DMS114 treated with DMSO at 0.1 percent for 48 hours (cell line): ENCODE measurements at regions not wholly inside any gene's neighbourhood (a gene's known extent, or its start where the extent isn't known, plus 50 kb on each side); places are given as distances from the start of the nearest gene placed in this dataset.

Experiments
- DNase-seq: peaks from one replicate; lab custom pipeline; 2025; ENCODE audit not compliant: unreplicated experiment; lab: John Stamatoyannopoulos, UW

- no peak for DNase-seq
These were observed 390.1 kb downstream of the ZFHX3 start for GRCh38 chr16:72657791-72658190.

GRCh38 chr16:72657164-72657563 is 390.8 kb downstream of the ZFHX3 start:
- no peak for DNase-seq

GRCh38 chr16:72654535-72654934 is 393.4 kb downstream of the ZFHX3 start:
- DNase-seq, result no peak

- no peak for DNase-seq
These were observed 398.5 kb downstream of the ZFHX3 start for GRCh38 chr16:72649254-72649944.

- DNase-seq, result no peak
These were observed 401.3 kb downstream of the ZFHX3 start for GRCh38 chr16:72646615-72647014.

GRCh38 chr16:72645538-72645937 is 402.4 kb downstream of the ZFHX3 start:
- no peak for DNase-seq

- DNase-seq, result no peak
These were observed 403.0 kb downstream of the ZFHX3 start for GRCh38 chr16:72644911-72645310.

GRCh38 chr16:72639494-72639893 is 408.4 kb downstream of the ZFHX3 start:
- no peak for DNase-seq

GRCh38 chr16:72637306-72637705 is 410.6 kb downstream of the ZFHX3 start:
- DNase-seq, result no peak

GRCh38 chr16:72635694-72636093 is 412.2 kb downstream of the ZFHX3 start:
- no peak for DNase-seq

- DNase-seq, result no peak
These were observed 412.8 kb downstream of the ZFHX3 start for GRCh38 chr16:72635104-72635503.

GRCh38 chr16:72627182-72627896 is 420.6 kb downstream of the ZFHX3 start:
- DNase-seq, result peak; percentile 42

GRCh38 chr16:72626623-72627022 is 421.3 kb downstream of the ZFHX3 start:
- no peak for DNase-seq

- DNase-seq, result no peak
These were observed 426.3 kb downstream of the ZFHX3 start for GRCh38 chr16:72621651-72622050.

- DNase-seq, result no peak
These were observed 427.1 kb downstream of the ZFHX3 start for GRCh38 chr16:72620853-72621252.

- DNase-seq, result no peak
These were observed 427.6 kb downstream of the ZFHX3 start for GRCh38 chr16:72620348-72620747.

GRCh38 chr16:72615856-72616255 is 432.1 kb downstream of the ZFHX3 start:
- DNase-seq, result no peak

GRCh38 chr16:72612718-72613117 is 435.2 kb downstream of the ZFHX3 start:
- DNase-seq, result no peak

- DNase-seq, result no peak
These were observed 435.7 kb downstream of the ZFHX3 start for GRCh38 chr16:72612256-72612655.

- DNase-seq, result no peak
These were observed 438.0 kb upstream of the PMFBP1 start for GRCh38 chr16:72609933-72610332.

GRCh38 chr16:72609066-72609465 is 437.1 kb upstream of the PMFBP1 start:
- DNase-seq, result no peak

- DNase-seq, result no peak
These were observed 432.4 kb upstream of the PMFBP1 start for GRCh38 chr16:72604375-72604774.

- no peak for DNase-seq
These were observed 430.5 kb upstream of the PMFBP1 start for GRCh38 chr16:72602499-72602898.
